ENCODE measurements at regions not wholly inside any gene's neighbourhood (a gene's known extent, or its start where the extent isn't known, plus 50 kb on each side); places are given as distances from the start of the nearest gene placed in this dataset.

- DNase-seq: peak; percentile 3
Observed at GRCh38 chr15:47553947-47554346, 163.4 kb upstream of the SEMA6D start.

GRCh38 chr15:47561102-47561501 lies 156.2 kb upstream of the SEMA6D start:
- no peak for DNase-seq

DNA sequence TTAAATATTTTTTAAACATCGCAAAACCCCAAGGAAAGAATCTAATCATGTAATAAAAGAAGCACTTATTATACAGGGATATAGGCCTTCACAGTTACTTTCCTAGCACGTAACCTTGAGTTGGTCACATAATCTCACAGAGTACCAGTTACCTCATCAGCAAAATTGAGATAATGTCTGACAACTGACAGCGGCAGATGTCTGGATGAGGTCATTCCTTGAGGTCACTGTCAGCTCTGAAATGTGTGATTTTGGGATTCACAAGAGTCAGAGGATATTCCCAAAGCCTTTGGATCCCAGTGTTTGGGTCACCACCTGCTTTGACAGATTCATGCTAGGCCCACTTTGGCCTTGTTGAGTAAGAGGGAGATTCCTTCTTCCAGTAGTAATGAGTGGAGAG lies 151.4 kb upstream of the SEMA6D start:
- no peak for DNase-seq

GRCh38 chr15:47566610-47567009 lies 150.7 kb upstream of the SEMA6D start:
- no peak for DNase-seq

GRCh38 chr15:47568030-47568429 lies 149.3 kb upstream of the SEMA6D start:
- DNase-seq: no peak

DNA sequence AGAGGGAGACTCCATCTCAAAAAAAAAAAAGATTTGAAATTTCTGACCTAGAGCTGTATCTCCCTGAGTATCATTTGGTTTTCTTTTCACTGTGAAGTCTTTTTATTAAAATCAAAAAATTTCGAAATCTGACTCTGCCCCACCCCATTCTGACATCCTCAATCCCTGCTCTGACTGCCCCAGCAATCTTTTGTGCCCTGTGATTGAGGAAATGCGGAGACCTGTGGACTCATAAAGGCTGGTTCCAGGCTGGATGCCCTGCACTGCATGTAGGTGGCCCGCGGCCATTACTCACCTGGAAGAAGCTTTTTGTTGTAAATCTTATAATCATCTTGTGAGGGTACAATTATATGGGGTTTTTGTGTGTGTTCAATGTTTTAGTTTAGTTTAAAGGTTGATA lies 147.3 kb upstream of the SEMA6D start:
- no peak for DNase-seq

DNA sequence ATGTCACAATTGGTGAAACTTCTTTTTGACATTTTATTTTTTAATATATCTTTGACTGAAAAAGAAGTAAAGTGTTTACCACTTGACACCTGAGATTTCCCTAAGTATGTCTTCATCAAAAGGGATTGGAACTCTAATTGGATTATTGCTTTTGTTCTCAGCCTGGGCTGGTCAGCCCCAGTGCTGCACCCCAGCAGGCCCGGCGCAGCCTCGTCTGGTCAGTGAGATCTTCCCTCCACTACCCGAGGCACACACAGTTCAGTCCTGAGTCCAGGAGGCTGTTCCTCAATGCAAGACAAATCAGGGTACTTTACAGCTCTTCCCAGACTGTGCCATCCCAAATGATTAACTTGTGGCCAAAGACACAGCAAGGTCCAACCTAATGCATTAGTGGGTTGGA lies 146.9 kb upstream of the SEMA6D start:
- DNase-seq: no peak

GRCh38 chr15:47570881-47571640 lies 146.2 kb upstream of the SEMA6D start:
- no peak for DNase-seq

GRCh38 chr15:47573673-47574072 lies 143.6 kb upstream of the SEMA6D start:
- no peak for DNase-seq

DNA sequence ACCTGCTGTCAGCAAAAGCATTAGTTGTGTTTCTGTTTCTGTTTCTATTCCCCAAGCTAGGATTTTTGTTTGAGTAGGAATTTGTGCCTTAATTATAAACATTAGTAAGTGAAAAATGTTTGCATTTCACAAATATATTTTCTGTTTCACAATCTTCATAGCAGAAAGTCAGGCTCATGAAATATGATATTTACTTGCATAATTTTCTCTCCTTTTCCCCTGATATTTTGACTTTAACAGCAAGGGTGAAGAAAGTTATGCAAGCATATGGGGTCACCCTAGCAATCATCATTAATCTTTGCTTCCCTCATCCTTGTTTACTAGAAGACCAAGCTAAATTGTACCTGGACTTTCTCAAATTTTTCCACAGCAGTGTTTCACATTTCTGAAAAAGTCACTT lies 140.3 kb upstream of the SEMA6D start:
- DNase-seq: no peak

DNA sequence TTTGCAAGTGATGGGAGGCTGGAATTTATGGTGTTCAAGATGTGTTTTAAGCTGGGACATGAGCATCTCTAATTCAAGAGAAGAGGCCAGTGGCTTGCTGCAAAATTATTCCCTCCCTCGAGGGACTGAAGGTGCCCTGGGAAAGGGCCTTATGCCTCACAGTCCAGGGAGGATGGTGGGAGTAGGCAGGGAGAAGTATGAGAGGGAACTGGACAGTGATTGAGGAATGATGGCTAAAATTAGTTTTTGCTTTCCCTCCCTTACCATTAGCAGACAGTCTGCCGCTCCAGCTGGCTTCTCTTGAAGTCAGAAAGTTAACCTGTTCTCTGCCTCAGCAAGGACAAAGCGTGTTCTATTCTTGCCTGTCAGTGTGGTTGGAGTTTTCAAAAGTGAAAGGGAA lies 139.8 kb upstream of the SEMA6D start:
- no peak for DNase-seq

GRCh38 chr15:47582233-47582632 lies 135.1 kb upstream of the SEMA6D start:
- DNase-seq: no peak

- no peak for DNase-seq
Observed at GRCh38 chr15:47584316-47584715, 133.0 kb upstream of the SEMA6D start.

- no peak for DNase-seq
Observed at GRCh38 chr15:47586653-47587224, 130.6 kb upstream of the SEMA6D start.

DNA sequence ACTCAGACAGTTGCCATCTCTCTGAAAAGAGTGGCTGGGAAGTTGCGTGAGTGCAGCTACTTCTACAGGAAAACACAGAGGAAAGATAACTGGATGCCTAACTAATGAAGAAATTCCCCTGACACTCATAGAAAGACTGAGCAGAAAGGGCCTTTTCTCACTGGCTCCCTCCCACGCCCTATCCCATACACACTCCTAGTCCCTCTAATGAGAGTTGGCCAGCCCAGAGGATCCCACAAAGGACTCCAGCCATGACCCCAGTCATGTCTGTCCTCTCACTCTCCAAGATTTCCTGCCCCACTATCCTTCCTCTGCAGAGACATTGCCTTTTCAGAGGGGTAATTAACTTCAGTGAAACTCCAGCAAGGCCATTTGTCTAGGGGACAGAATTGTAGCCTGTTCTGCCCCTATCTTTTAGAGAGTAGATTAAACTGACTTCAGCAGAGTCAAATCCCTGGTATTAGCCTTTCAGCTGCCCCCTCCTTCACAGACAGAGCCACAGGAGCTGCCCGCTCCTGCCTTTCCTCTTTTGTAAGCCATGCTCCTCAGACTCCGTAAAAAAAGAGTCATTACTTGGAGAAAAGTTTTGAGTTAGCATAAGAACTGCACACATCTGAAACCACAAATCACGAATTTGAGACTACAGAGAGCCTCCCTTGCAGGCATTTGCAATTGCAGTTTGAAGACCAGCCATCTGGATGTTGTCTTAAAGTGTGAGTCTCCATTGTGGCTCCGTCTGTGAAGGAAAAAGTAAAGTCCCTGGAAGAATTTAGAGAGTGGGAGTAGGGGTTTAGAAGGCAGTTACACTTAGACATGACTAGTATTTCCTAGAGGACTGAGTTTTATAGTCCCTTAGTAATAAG lies 129.1 kb upstream of the SEMA6D start:
- DNase-seq: no peak

GRCh38 chr15:47588958-47589357 lies 128.3 kb upstream of the SEMA6D start:
- DNase-seq: no peak

DNA sequence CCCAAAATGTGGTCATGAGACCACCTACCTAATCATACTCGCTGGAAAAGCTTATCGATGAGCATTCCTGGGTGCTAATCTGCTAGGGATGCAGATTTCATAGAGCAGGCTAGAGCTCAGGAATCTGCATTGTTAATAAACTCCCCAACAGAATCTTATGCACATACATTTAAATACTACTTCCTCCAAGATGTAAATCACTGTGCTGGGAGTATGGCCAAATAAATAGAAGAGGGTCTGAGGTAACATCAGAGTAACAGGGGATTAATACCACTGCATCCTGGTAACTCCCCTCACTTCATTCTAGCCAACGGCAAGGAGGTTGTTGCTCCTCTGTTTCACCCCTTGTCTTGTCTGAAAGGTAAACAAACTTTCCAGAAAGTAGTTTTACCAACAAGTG lies 118.3 kb upstream of the SEMA6D start:
- no peak for DNase-seq

GRCh38 chr15:47599806-47600205 lies 117.5 kb upstream of the SEMA6D start:
- DNase-seq: no peak

GRCh38 chr15:47602121-47602520 lies 115.2 kb upstream of the SEMA6D start:
- no peak for DNase-seq

DNA sequence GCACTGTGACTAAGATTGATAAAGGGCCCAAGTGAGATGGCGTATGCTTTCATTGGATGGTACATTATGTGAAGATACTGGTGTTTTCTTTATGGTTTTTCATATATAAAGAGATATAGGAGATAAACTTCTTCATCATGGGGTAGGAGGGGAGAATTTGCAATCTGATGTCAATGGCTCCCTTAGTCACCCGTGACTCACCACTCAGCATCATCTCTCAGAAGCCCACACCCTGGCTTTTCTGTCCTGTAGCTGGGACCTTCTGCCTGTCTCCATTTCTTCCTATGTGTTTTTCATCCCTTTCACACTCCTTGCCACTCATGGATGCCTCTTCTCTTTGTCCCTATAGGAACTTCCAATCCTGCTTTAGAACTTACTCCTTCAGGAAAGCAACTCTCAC lies 114.3 kb upstream of the SEMA6D start:
- DNase-seq: no peak

GRCh38 chr15:47607695-47608094 lies 109.6 kb upstream of the SEMA6D start:
- DNase-seq: no peak

DNA sequence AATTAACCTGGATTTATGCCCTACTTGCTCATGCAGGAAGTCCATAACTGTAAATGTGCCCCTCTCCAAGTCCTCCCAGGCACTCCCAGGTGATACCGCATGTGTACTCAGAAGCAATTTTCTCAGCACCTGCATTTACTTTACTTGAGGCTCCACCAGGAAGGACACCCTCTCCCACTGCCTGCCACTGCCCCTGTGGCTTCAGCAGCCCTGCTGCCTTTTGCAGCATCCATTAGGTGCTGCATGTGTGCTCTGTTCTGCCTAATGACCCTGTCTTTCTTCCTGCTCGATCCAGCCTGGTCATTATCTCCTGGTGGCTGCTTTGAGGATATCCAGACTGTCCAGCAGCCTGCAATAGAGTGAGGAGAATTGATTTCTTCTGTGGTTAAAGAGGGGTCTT lies 107.6 kb upstream of the SEMA6D start:
- DNase-seq: no peak

- no peak for DNase-seq
Observed at GRCh38 chr15:47610736-47611135, 106.6 kb upstream of the SEMA6D start.

Data from MV-4-11 (cell line).